ENCODE measurements at regions not wholly inside any gene's neighbourhood (a gene's known extent, or its start where the extent isn't known, plus 50 kb on each side); places are given as distances from the start of the nearest gene placed in this dataset.

GRCh38 chr6:2403546-2403945 is 158.1 kb upstream of the GMDS start:
- Mint-ChIP-seq H3K27me3 (ENCODE audit: low read depth in 2 of 2) (no peaks in the 10 kb centered on the region), H3K9me3 (peaks cover 0 to 3% of the 10 kb centered on the region in 2 donors), H3K4me1 (no peaks in the 10 kb centered on the region), H3K4me3 (no peak overlapping the region), H3K27ac (no peak overlapping the region), H3K36me3 (no peaks in the 10 kb centered on the region)
- no peaks in the 10 kb centered on the region for H3K4me1 ChIP-seq (ENCODE audit: control insufficient read depth, insufficient read depth, low read length)
- no peaks in the 10 kb centered on the region for H3K36me3 ChIP-seq (ENCODE audit: control insufficient read depth, insufficient read depth, low read length)
- no peak overlapping the region for H3K4me3 ChIP-seq (ENCODE audit: low read length)
- ATAC-seq (no peak), DNase-seq (no peak)
- TF ChIP-seq, protein P1, sequence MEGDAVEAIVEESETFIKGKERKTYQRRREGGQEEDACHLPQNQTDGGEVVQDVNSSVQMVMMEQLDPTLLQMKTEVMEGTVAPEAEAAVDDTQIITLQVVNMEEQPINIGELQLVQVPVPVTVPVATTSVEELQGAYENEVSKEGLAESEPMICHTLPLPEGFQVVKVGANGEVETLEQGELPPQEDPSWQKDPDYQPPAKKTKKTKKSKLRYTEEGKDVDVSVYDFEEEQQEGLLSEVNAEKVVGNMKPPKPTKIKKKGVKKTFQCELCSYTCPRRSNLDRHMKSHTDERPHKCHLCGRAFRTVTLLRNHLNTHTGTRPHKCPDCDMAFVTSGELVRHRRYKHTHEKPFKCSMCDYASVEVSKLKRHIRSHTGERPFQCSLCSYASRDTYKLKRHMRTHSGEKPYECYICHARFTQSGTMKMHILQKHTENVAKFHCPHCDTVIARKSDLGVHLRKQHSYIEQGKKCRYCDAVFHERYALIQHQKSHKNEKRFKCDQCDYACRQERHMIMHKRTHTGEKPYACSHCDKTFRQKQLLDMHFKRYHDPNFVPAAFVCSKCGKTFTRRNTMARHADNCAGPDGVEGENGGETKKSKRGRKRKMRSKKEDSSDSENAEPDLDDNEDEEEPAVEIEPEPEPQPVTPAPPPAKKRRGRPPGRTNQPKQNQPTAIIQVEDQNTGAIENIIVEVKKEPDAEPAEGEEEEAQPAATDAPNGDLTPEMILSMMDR (IDR thresholded peaks at IDR 0.05): no peak
- intact Hi-C loops (cut with micrococcal nuclease): no loop called here
- 97% methylated on average over 4 of the region's 4 CpGs for WGBS (ENCODE audit: insufficient coverage)
- H3K27ac ChIP-seq (ENCODE audit: low read length): no peak overlapping the region
- no peaks in the 10 kb centered on the region for H3K9me3 ChIP-seq (ENCODE audit: control insufficient read depth, insufficient read depth, low read length)
- H3K27me3 ChIP-seq (ENCODE audit: control insufficient read depth, insufficient read depth, low read length): no peaks in the 10 kb centered on the region

DNA sequence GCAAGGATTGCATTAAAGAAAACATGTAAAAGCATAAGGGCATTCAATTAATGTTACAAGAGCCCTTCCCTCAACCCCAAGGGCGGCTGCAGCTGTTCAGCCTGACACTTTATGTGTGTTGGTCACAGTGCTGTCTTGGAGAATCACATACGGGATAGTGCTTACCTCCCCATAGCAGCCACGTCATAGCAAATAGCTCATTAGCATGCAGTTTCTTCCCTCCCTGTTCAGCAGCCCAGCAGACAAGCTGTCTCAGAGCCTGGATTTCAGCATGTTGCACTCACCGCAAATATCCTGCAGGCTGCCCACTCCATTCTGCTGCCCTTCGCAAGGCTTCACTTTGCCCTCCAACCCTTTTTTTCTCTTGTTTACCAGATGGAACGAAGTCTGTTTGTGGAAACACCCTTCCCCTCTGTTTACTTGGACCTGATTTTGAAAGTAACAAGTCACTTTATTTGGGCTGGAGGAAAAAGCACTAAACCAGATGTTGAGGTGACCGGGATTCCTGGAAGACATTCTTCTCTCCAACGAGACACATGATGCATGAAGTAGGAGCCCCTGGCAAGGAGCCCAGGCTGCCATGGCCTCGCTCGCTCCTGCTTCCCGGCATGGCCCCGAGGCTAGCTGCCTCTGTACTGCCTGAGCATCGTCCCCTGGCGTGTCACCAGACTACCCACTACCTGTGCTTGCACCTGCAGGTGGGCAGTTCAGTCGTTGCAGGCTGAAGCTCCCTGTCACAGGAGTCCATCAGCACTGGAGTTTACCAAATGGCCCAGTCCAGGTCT is 151.6 kb upstream of the GMDS start:
- H3K4me3 Mint-ChIP-seq: no peak overlapping the region
- Histone ChIP-seq H3K27me3 (ENCODE audit: control insufficient read depth, insufficient read depth, low read length) (no peaks in the 10 kb centered on the region), H3K4me1 (ENCODE audit: control insufficient read depth, insufficient read depth, low read length) (no peaks in the 10 kb centered on the region), H3K27ac (ENCODE audit: low read length) (no peak overlapping the region), H3K4me3 (ENCODE audit: low read length) (no peak overlapping the region), H3K9me3 (ENCODE audit: control insufficient read depth, insufficient read depth, low read length) (no peaks in the 10 kb centered on the region), H3K36me3 (ENCODE audit: control insufficient read depth, insufficient read depth, low read length) (no peaks in the 10 kb centered on the region)
- TF ChIP-seq, protein P1 (IDR thresholded peaks at IDR 0.05): no peak
- 90% methylated on average over 15 of the region's 15 CpGs for WGBS (ENCODE audit: insufficient coverage)
- H3K27ac Mint-ChIP-seq: no peak overlapping the region
- no peaks in the 10 kb centered on the region for H3K27me3 Mint-ChIP-seq (ENCODE audit: low read depth in 2 of 2)
- ATAC-seq: no peak
- H3K4me1 Mint-ChIP-seq: no peaks in the 10 kb centered on the region
- no peaks in the 10 kb centered on the region for H3K9me3 Mint-ChIP-seq
- no peaks in the 10 kb centered on the region for H3K36me3 Mint-ChIP-seq
- intact Hi-C loops (cut with micrococcal nuclease): no loop called here
- DNase-seq: no peak

- WGBS (ENCODE audit: insufficient coverage): 94% methylated on average over 6 of the region's 6 CpGs
- no peak overlapping the region for H3K4me3 ChIP-seq (ENCODE audit: low read length)
- no peak overlapping the region for H3K27ac Mint-ChIP-seq
- ATAC-seq: no peak
- H3K27ac ChIP-seq (ENCODE audit: low read length): no peak overlapping the region
- no peak overlapping the region for H3K4me3 Mint-ChIP-seq
- no peaks in the 10 kb centered on the region for H3K27me3 Mint-ChIP-seq (ENCODE audit: low read depth in 2 of 2)
- H3K4me1 Mint-ChIP-seq: no peaks in the 10 kb centered on the region
- no peak for DNase-seq
- H3K36me3 ChIP-seq (ENCODE audit: control insufficient read depth, insufficient read depth, low read length): no peaks in the 10 kb centered on the region
- H3K27me3 ChIP-seq (ENCODE audit: control insufficient read depth, insufficient read depth, low read length): no peaks in the 10 kb centered on the region
- H3K4me1 ChIP-seq (ENCODE audit: control insufficient read depth, insufficient read depth, low read length): no peaks in the 10 kb centered on the region
- H3K9me3 Mint-ChIP-seq: no peaks in the 10 kb centered on the region
- no peaks in the 10 kb centered on the region for H3K36me3 Mint-ChIP-seq
- TF ChIP-seq, protein P1 (IDR thresholded peaks at IDR 0.05): no peak
- intact Hi-C loops (cut with micrococcal nuclease): no loop called here
- no peaks in the 10 kb centered on the region for H3K9me3 ChIP-seq (ENCODE audit: control insufficient read depth, insufficient read depth, low read length)
These were observed 150.7 kb upstream of the GMDS start for GRCh38 chr6:2396042-2396657.

Measured in natural killer cell (primary cell).